SK-N-SH (cell line): ENCODE measurements at regions not wholly inside any gene's neighbourhood (a gene's known extent, or its start where the extent isn't known, plus 50 kb on each side); places are given as distances from the start of the nearest gene placed in this dataset.

ENCODE experiments used
- CTCF ChIA-PET: fragments of 300-600, 350-600 bp; formaldehyde crosslinking; extraction: SDS; loops from one replicate; lab custom pipeline; 2021; lab: Yijun Ruan, JAX
- POLR2A ChIA-PET: fragments of 350-600 bp; sonication (Branson Sonifier 250); formaldehyde crosslinking; extraction: SDS; loops from one replicate; lab custom pipeline; 2020; ENCODE audit warnings: antibody characterized with exemption, inconsistent platforms; lab: Yijun Ruan, JAX
- DNase-seq: peaks from one replicate; pipeline ENCODE4 v3.0.0; 2012
- H2AFZ ChIP-seq: fragments of 200-600 bp; sonication (generic); 2 replicates; pipeline ENCODE4 v1.8.1; 2016; ENCODE audit warnings: antibody characterized with exemption, mild to moderate bottlenecking, low read depth
- H3F3A ChIP-seq: fragments of 200-600 bp; sonication (generic); replicated peaks from 2 replicates; pipeline ENCODE3; 2016; ENCODE audit warnings: antibody characterized with exemption, mild to moderate bottlenecking; ENCODE audit not compliant: insufficient read depth
- H3K27ac ChIP-seq, 2 experiments: fragments of 200-500 bp in 1 of 2; fragments of 200-600 bp in 1 of 2; sonication (Bioruptor generic) in 1 of 2; sonication (generic), shearing (Covaris generic) in 1 of 2; 2 replicates each; pipeline versions ENCODE4 v1.5.1 to v1.6.1; 2014 to 2016; ENCODE audit warnings: low read depth in 2 of 2, inconsistent platforms in 1 of 2, low read length in 1 of 2, mild to moderate bottlenecking in 1 of 2, mixed read lengths in 1 of 2
- H3K27me3 ChIP-seq: fragments of 200-600 bp; sonication (generic), shearing (Covaris generic); 2 replicates; pipeline ENCODE4 v1.6.1; 2016; ENCODE audit warnings: mixed run types; ENCODE audit not compliant: insufficient read depth
- H3K36me3 ChIP-seq, 2 experiments: fragments of 200-500 bp in 1 of 2; fragments of 200-600 bp in 1 of 2; sonication (Bioruptor generic) in 1 of 2; sonication (generic) in 1 of 2; replicated peaks in 1 of 2; 2 replicates each; pipeline versions ENCODE3 to v1.5.1; 2014 to 2016; ENCODE audit warnings: low read length in 1 of 2, mild to moderate bottlenecking in 1 of 2; ENCODE audit not compliant: insufficient read depth in 2 of 2, control insufficient read depth in 1 of 2
- H3K4me1 ChIP-seq, 2 experiments: fragments of 200-500 bp in 1 of 2; fragments of 200-600 bp in 1 of 2; sonication (Bioruptor generic) in 1 of 2; sonication (generic), shearing (Covaris generic) in 1 of 2; 2 replicates each; pipeline versions ENCODE4 v1.5.1 to v1.6.1; 2014 to 2016; ENCODE audit warnings: low read depth in 1 of 2, low read length in 1 of 2, mixed run types in 1 of 2; ENCODE audit not compliant: insufficient read depth in 2 of 2, control insufficient read depth in 1 of 2
- H3K4me2 ChIP-seq: fragments of 200-600 bp; sonication (generic), shearing (Covaris generic); 2 replicates; pipeline ENCODE4 v1.6.1; 2017; ENCODE audit warnings: mixed run types
- H3K4me3 ChIP-seq, 2 experiments: fragments of 200-500 bp in 1 of 2; fragments of 200-600 bp in 1 of 2; sonication (Bioruptor generic) in 1 of 2; sonication (generic), shearing (Covaris generic) in 1 of 2; 2 replicates each; pipeline versions ENCODE4 v1.5.1 to v1.8.1; 2014 to 2016; ENCODE audit warnings: low read depth in 2 of 2, inconsistent platforms in 1 of 2, low read length in 1 of 2, mild to moderate bottlenecking in 1 of 2, mixed read lengths in 1 of 2, moderate library complexity in 1 of 2
- H3K79me2 ChIP-seq: fragments of 200-600 bp; sonication (generic); 2 replicates; pipeline ENCODE4 v1.8.1; 2017; ENCODE audit warnings: mild to moderate bottlenecking; ENCODE audit not compliant: insufficient read depth
- H3K9ac ChIP-seq: fragments of 200-600 bp; sonication (generic); 2 replicates; pipeline ENCODE4 v1.6.1; 2017; ENCODE audit warnings: mixed run types
- H3K9me2 ChIP-seq: fragments of 200-600 bp; sonication (generic); 2 replicates; pipeline ENCODE4 v1.6.1; 2017; ENCODE audit warnings: mixed run types
- H3K9me3 ChIP-seq: fragments of 200-600 bp; sonication (generic); 2 replicates; pipeline ENCODE4 v1.6.1; 2017; ENCODE audit warnings: mixed run types, mild to moderate bottlenecking, moderate library complexity
- H4K20me1 ChIP-seq: fragments of 200-600 bp; sonication (generic); 2 replicates; pipeline ENCODE4 v1.6.1; 2017; ENCODE audit warnings: mild to moderate bottlenecking, mixed run types; ENCODE audit not compliant: insufficient read depth
- CHD2 ChIP-seq: fragments of 150-350 bp; IDR thresholded peaks from 2 replicates; pipeline ENCODE4 v1.6.1; 2018; ENCODE audit warnings: low read length; ENCODE audit not compliant: partially characterized antibody
- CTCF ChIP-seq: fragments of 200-600 bp; sonication (generic); IDR thresholded peaks from 2 replicates; pipeline ENCODE4 v1.6.1; 2017; ENCODE audit warnings: antibody characterized with exemption, mild to moderate bottlenecking, moderate library complexity
- FOXJ3 ChIP-seq: sonication (generic); formaldehyde crosslinking; IDR thresholded peaks from 2 replicates; pipeline ENCODE4 v1.5.1; 2020; ENCODE audit warnings: mild to moderate bottlenecking, missing genetic modification reagents
- GABPA ChIP-seq: IDR thresholded peaks from 2 replicates; pipeline ENCODE4 v1.4.0; 2012; ENCODE audit warnings: low read depth, mild to moderate bottlenecking
- GATA2 ChIP-seq: sonication (generic); formaldehyde crosslinking; IDR thresholded peaks from 2 replicates; pipeline ENCODE4 v1.5.0; 2020; ENCODE audit warnings: mild to moderate bottlenecking, missing genetic modification reagents
- JUND ChIP-seq: IDR thresholded peaks from 2 replicates; pipeline ENCODE4 v1.4.0; 2012
- NFIC ChIP-seq: IDR thresholded peaks from 2 replicates; pipeline ENCODE4 v1.4.0; 2012; ENCODE audit warnings: borderline replicate concordance
- NRF1 ChIP-seq: IDR thresholded peaks from 2 replicates; pipeline ENCODE4 v1.6.1; 2012; ENCODE audit warnings: low read depth, mild to moderate bottlenecking, low read length
- POLR2AphosphoS5 ChIP-seq: IDR thresholded peaks from 2 replicates; pipeline ENCODE4 v1.6.1; 2012; ENCODE audit warnings: low read depth, low read length
- RCOR1 ChIP-seq: fragments of 150-350 bp; IDR thresholded peaks from 2 replicates; pipeline ENCODE4 v1.6.1; 2017; ENCODE audit warnings: antibody characterized with exemption, low read length
- REST ChIP-seq: IDR thresholded peaks from 2 replicates; pipeline ENCODE4 v1.6.1; 2012; ENCODE audit warnings: mild to moderate bottlenecking, low read depth, low read length, moderate library complexity
- TAF1 ChIP-seq: IDR thresholded peaks from 2 replicates; pipeline ENCODE4 v1.6.1; 2012; ENCODE audit warnings: low read depth, mild to moderate bottlenecking, low read length, moderate library complexity, borderline replicate concordance
- TCF12 ChIP-seq: IDR thresholded peaks from 2 replicates; pipeline ENCODE4 v1.4.0; 2012
- TEAD4 ChIP-seq: IDR thresholded peaks from 2 replicates; pipeline ENCODE4 v1.4.0; 2012; ENCODE audit warnings: mild to moderate bottlenecking, borderline replicate concordance; ENCODE audit not compliant: insufficient read depth
- WGBS: methylation state at CpG from one replicate; pipeline ENCODE4 v1.1.6; 2017; ENCODE audit warnings: low lambda C conversion rate; 5-methylcytosine and 5-hydroxymethylcytosine counted together
- TF ChIP-seq, protein P1 (sequence below): IDR thresholded peaks from 2 replicates; pipeline ENCODE4 v1.4.0; 2012; ENCODE audit warnings: low read depth
- TF ChIP-seq, protein P2 (sequence below): fragments of 150-350 bp; IDR thresholded peaks from 2 replicates; pipeline ENCODE4 v1.6.1; 2017; ENCODE audit warnings: antibody characterized with exemption, low read length, low read depth, borderline replicate concordance
- TF ChIP-seq, protein P3 (sequence below): fragments of 150-350 bp; IDR thresholded peaks from 2 replicates; pipeline ENCODE4 v1.6.1; 2016; ENCODE audit warnings: mild to moderate bottlenecking, low read depth, low read length

DNA sequence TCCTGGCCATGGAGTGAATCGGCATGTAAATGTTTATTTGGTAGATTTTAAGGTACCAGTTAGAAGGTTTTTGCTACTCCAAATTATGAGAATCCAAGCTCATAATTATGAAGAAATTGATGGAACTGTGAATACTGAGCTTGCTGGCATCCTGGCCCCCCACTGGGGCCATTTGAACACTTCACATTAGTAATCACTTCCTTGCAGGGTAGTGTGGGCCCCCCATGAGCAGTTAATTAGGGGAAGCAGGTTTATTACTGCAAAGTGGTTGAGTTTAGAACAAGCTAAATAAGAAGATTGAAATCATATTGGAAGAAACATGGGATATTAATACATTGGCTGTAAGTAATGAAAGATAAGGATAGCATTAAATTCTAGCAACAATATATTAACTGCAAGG is 86.7 kb downstream of the S1PR1 start:
- H4K20me1 ChIP-seq, result no peaks in the 10 kb centered on the region
- H3K36me3 ChIP-seq, result no peaks in the 10 kb centered on the region
- no peak overlapping the region for H3K9ac ChIP-seq
- WGBS, result 67% methylated on average over 1 of the region's 1 CpG
- H3K4me1 ChIP-seq, result no peaks in the 10 kb centered on the region
- no peaks in the 10 kb centered on the region for H3K79me2 ChIP-seq
- DNase-seq, result no peak
- no peaks in the 10 kb centered on the region for H3K9me2 ChIP-seq
- H3K27me3 ChIP-seq, result no peaks in the 10 kb centered on the region; the same call in 1 of the 2 replicates
- no peak overlapping the region for H3K4me3 ChIP-seq
- ChIA-PET CTCF (interaction anchor here (4.3 kb wide), 1 partner anchor 14 kb away, joined by 19 read pairs; no protein-coding TSS in a partner anchor), POLR2A (no interaction called here)
- no peak overlapping the region for H2AFZ ChIP-seq
- no peak overlapping the region for H3K27ac ChIP-seq
- no peaks in the 10 kb centered on the region for H3K9me3 ChIP-seq
- H3F3A ChIP-seq, result no peaks in the 10 kb centered on the region
- TF ChIP-seq TAF1, result no peak
- TF ChIP-seq JUND, result no peak
- TF ChIP-seq, protein P1, sequence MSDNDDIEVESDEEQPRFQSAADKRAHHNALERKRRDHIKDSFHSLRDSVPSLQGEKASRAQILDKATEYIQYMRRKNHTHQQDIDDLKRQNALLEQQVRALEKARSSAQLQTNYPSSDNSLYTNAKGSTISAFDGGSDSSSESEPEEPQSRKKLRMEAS, result no peak
- TF ChIP-seq REST, result no peak
- no peak for TF ChIP-seq RCOR1
- TF ChIP-seq NRF1, result no peak
- TF ChIP-seq, protein P2, sequence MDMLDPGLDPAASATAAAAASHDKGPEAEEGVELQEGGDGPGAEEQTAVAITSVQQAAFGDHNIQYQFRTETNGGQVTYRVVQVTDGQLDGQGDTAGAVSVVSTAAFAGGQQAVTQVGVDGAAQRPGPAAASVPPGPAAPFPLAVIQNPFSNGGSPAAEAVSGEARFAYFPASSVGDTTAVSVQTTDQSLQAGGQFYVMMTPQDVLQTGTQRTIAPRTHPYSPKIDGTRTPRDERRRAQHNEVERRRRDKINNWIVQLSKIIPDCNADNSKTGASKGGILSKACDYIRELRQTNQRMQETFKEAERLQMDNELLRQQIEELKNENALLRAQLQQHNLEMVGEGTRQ, result no peak
- TF ChIP-seq NFIC, result no peak
- H3K4me2 ChIP-seq, result no peak overlapping the region

- 17% methylated on average over 1 of the region's 1 CpG for WGBS
- CTCF ChIA-PET, result interaction anchor here (0.9 kb wide), 1 partner anchor 15 kb away, joined by 3 read pairs; no protein-coding TSS in a partner anchor
- Histone ChIP-seq H3K9me2 (no peaks in the 10 kb centered on the region), H3K9me3 (no peaks in the 10 kb centered on the region), H3K27me3 (no peaks in the 10 kb centered on the region; the same call in 1 of the 2 replicates), H3K4me3 (no peak overlapping the region), H3K79me2 (no peaks in the 10 kb centered on the region), H2AFZ (no peak overlapping the region), H3K27ac (no peak overlapping the region), H3K36me3 (no peaks in the 10 kb centered on the region), H3K4me2 (no peak overlapping the region), H4K20me1 (no peaks in the 10 kb centered on the region), H3K4me1 (no peaks in the 10 kb centered on the region), H3K9ac (no peak overlapping the region), H3F3A (no peaks in the 10 kb centered on the region)
- DNase-seq, result no peak
- POLR2A ChIA-PET, result no interaction called here
- TF ChIP-seq CTCF, result no peak
- TF ChIP-seq, protein P3, sequence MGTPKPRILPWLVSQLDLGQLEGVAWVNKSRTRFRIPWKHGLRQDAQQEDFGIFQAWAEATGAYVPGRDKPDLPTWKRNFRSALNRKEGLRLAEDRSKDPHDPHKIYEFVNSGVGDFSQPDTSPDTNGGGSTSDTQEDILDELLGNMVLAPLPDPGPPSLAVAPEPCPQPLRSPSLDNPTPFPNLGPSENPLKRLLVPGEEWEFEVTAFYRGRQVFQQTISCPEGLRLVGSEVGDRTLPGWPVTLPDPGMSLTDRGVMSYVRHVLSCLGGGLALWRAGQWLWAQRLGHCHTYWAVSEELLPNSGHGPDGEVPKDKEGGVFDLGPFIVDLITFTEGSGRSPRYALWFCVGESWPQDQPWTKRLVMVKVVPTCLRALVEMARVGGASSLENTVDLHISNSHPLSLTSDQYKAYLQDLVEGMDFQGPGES, result no peak
- no peak for TF ChIP-seq CHD2
- no peak for TF ChIP-seq POLR2AphosphoS5
- TF ChIP-seq NFIC, result no peak
- TF ChIP-seq TEAD4, result no peak
- TF ChIP-seq TCF12, result no peak
- no peak for TF ChIP-seq TAF1
- TF ChIP-seq GATA2 (CRISPR knock-in tag), result no peak
- TF ChIP-seq GABPA, result no peak
- no peak for TF ChIP-seq FOXJ3 (CRISPR knock-in tag)
These were observed 88.3 kb downstream of the S1PR1 start for GRCh38 chr1:101325144-101325543.
